ENCODE measurements at regions not wholly inside any gene's neighbourhood (a gene's known extent, or its start where the extent isn't known, plus 50 kb on each side); places are given as distances from the start of the nearest gene placed in this dataset.

DNA sequence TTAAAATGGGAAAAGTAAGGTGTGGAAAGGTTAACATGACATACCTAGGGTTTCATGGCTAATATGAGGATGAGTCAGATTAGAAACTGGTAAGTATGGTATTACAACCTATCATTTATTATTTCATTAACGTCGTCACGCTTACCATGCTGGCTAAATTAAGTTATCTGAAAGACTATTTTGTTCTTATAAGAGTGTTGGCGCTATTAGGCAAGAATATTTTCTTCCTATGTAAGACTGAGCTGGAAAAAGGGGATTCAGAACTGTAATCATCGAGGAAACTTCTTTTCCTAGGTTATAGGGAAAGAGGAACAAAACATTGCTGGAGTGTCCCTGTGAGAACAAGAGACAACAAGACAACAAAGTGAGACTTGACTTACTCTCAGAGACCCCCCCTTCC is 440.8 kb downstream of the KCNJ2 start:
- Histone ChIP-seq H4K20me1 (replicated peaks; ENCODE audit: insufficient read depth) (no peaks in the 10 kb centered on the region), H3K4me1 (ENCODE audit: insufficient read depth) (peaks cover 10% of the 10 kb centered on the region; the same call in 1 of the 2 replicates), H2AFZ (no peak overlapping the region), H3K79me2 (replicated peaks; ENCODE audit: insufficient read depth) (no peaks in the 10 kb centered on the region), H3K4me3 (no peak overlapping the region), H3K9me2 (ENCODE audit: insufficient read depth) (no peaks in the 10 kb centered on the region), H3K27ac (ENCODE audit: low read depth) (no peak overlapping the region), H3K4me2 (no peak overlapping the region), H3K36me3 (ENCODE audit: insufficient read depth) (no peaks in the 10 kb centered on the region), H3K27me3 (ENCODE audit: insufficient read depth) (no peaks in the 10 kb centered on the region), H3F3A (replicated peaks; ENCODE audit: low read depth) (no peaks in the 10 kb centered on the region)
- no peak for TF ChIP-seq POLR2AphosphoS5 (IDR thresholded peaks at IDR 0.05; ENCODE audit: low read depth)
- peaks cover 16% of the 10 kb centered on the region for H3K4me1 Mint-ChIP-seq
- no peak overlapping the region for H3K4me3 Mint-ChIP-seq
- H3K27me3 Mint-ChIP-seq (ENCODE audit: insufficient read depth, low read depth, poor library complexity) = peaks cover 1% of the 10 kb centered on the region
- no peaks in the 10 kb centered on the region for H3K36me3 Mint-ChIP-seq (ENCODE audit: low read depth)
- DNase-seq (ENCODE audit: low spot score) = no peak
- H3K9me3 Mint-ChIP-seq = no peaks in the 10 kb centered on the region
- ATAC-seq = no peak
- H3K27ac Mint-ChIP-seq = no peak overlapping the region

DNA sequence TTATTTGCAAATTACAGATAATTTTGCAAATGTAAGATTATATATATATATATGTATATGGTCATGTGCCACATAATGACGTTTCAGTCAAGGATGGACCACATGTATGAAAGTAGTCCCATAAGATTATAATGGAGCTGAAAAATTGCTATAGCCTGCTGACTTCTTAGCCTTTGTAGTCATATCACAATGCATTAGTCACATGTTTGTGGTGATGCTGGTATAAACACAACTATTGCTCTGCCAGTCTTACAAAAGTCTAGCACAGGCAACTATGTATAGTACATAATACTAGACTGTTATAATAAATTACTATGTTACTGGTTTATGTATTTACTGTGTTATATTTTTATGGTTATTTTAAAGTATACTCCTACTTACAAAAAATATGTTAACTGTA is 444.3 kb downstream of the KCNJ2 start:
- H3K4me1 ChIP-seq (ENCODE audit: insufficient read depth) = no peaks in the 10 kb centered on the region
- H3F3A ChIP-seq (replicated peaks; ENCODE audit: low read depth) = no peaks in the 10 kb centered on the region
- no peak overlapping the region for H2AFZ ChIP-seq
- ATAC-seq (no peak), DNase-seq (ENCODE audit: low spot score) (no peak)
- no peak overlapping the region for H3K4me2 ChIP-seq
- Mint-ChIP-seq H3K4me3 (no peak overlapping the region), H3K27me3 (ENCODE audit: insufficient read depth, low read depth, poor library complexity) (no peaks in the 10 kb centered on the region), H3K4me1 (peaks cover 4% of the 10 kb centered on the region; the same call in 2 of the 3 replicates), H3K36me3 (ENCODE audit: low read depth) (no peaks in the 10 kb centered on the region), H3K27ac (no peak overlapping the region), H3K9me3 (no peaks in the 10 kb centered on the region)
- no peak overlapping the region for H3K27ac ChIP-seq (ENCODE audit: low read depth)
- H3K9me2 ChIP-seq (ENCODE audit: insufficient read depth) = peaks cover 12% of the 10 kb centered on the region
- H3K36me3 ChIP-seq (ENCODE audit: insufficient read depth) = no peaks in the 10 kb centered on the region
- H4K20me1 ChIP-seq (replicated peaks; ENCODE audit: insufficient read depth) = no peaks in the 10 kb centered on the region
- no peaks in the 10 kb centered on the region for H3K79me2 ChIP-seq (replicated peaks; ENCODE audit: insufficient read depth)
- H3K27me3 ChIP-seq (ENCODE audit: insufficient read depth) = no peaks in the 10 kb centered on the region
- H3K4me3 ChIP-seq = no peak overlapping the region
- TF ChIP-seq NANOG (IDR thresholded peaks at IDR 0.05; ENCODE audit: borderline replicate concordance) (no peak), STAT1 (IDR thresholded peaks at IDR 0.05; ENCODE audit: unreplicated experiment) (no peak), JUNB (IDR thresholded peaks at IDR 0.05; ENCODE audit: unreplicated experiment) (no peak), EZH2 (IDR thresholded peaks at IDR 0.05; ENCODE audit: low read depth, unreplicated experiment) (no peak), ZNF331 (CRISPR knock-in tag; IDR thresholded peaks at IDR 0.05; ENCODE audit: low read depth) (no peak), CREB1 (CRISPR knock-in tag; IDR thresholded peaks at IDR 0.05; ENCODE audit: low read depth) (no peak), ZNF462 (CRISPR knock-in tag; IDR thresholded peaks at IDR 0.05) (no peak), EZH2phosphoT487 (IDR thresholded peaks at IDR 0.05; ENCODE audit: unreplicated experiment) (no peak), POLR2AphosphoS5 (IDR thresholded peaks at IDR 0.05; ENCODE audit: low read depth) (no peak), ZNF114 (CRISPR knock-in tag; IDR thresholded peaks at IDR 0.05) (no peak)
- TF ChIP-seq, protein P1, sequence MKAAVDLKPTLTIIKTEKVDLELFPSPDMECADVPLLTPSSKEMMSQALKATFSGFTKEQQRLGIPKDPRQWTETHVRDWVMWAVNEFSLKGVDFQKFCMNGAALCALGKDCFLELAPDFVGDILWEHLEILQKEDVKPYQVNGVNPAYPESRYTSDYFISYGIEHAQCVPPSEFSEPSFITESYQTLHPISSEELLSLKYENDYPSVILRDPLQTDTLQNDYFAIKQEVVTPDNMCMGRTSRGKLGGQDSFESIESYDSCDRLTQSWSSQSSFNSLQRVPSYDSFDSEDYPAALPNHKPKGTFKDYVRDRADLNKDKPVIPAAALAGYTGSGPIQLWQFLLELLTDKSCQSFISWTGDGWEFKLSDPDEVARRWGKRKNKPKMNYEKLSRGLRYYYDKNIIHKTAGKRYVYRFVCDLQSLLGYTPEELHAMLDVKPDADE (IDR thresholded peaks at IDR 0.05) = no peak
- TF ChIP-seq, protein P2, sequence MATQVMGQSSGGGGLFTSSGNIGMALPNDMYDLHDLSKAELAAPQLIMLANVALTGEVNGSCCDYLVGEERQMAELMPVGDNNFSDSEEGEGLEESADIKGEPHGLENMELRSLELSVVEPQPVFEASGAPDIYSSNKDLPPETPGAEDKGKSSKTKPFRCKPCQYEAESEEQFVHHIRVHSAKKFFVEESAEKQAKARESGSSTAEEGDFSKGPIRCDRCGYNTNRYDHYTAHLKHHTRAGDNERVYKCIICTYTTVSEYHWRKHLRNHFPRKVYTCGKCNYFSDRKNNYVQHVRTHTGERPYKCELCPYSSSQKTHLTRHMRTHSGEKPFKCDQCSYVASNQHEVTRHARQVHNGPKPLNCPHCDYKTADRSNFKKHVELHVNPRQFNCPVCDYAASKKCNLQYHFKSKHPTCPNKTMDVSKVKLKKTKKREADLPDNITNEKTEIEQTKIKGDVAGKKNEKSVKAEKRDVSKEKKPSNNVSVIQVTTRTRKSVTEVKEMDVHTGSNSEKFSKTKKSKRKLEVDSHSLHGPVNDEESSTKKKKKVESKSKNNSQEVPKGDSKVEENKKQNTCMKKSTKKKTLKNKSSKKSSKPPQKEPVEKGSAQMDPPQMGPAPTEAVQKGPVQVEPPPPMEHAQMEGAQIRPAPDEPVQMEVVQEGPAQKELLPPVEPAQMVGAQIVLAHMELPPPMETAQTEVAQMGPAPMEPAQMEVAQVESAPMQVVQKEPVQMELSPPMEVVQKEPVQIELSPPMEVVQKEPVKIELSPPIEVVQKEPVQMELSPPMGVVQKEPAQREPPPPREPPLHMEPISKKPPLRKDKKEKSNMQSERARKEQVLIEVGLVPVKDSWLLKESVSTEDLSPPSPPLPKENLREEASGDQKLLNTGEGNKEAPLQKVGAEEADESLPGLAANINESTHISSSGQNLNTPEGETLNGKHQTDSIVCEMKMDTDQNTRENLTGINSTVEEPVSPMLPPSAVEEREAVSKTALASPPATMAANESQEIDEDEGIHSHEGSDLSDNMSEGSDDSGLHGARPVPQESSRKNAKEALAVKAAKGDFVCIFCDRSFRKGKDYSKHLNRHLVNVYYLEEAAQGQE (IDR thresholded peaks at IDR 0.05; ENCODE audit: unreplicated experiment) = no peak

All from GM23338 (cell line).